Suprapubic skin (tissue), 4 donors: ENCODE measurements at regions not wholly inside any gene's neighbourhood (a gene's known extent, or its start where the extent isn't known, plus 50 kb on each side); places are given as distances from the start of the nearest gene placed in this dataset.

Experiments used
- DNase-seq, 2 donors: peaks; one replicate each; pipeline ENCODE4 v3.0.0-alpha.2; 2019; ENCODE audit warnings: low spot score in 2 of 2
- H3K27ac ChIP-seq: fragments of 200-600 bp; sonication (generic); one replicate; pipeline ENCODE4 v1.5.1; 2019
- H3K27me3 ChIP-seq: fragments of 200-600 bp; sonication (generic); one replicate; pipeline ENCODE4 v1.5.1; 2019
- H3K36me3 ChIP-seq: fragments of 200-600 bp; sonication (generic); one replicate; pipeline ENCODE4 v1.5.1; 2019
- H3K4me1 ChIP-seq: fragments of 200-600 bp; sonication (generic); one replicate; pipeline ENCODE4 v1.5.1; 2019
- H3K4me3 ChIP-seq: fragments of 200-600 bp; sonication (generic); one replicate; pipeline ENCODE4 v1.5.1; 2019; ENCODE audit warnings: mild to moderate bottlenecking
- H3K9me3 ChIP-seq: fragments of 200-600 bp; sonication (generic); one replicate; pipeline ENCODE4 v1.5.1; 2019
- CTCF ChIP-seq, 2 donors: fragments of 200-600 bp in 1 of 2; fragments of 450-650 bp in 1 of 2; sonication (generic) in 1 of 2; IDR thresholded peaks; one replicate each; pipeline ENCODE4 v1.5.1; 2016 to 2019; ENCODE audit warnings: antibody characterized with exemption in 2 of 2, mild to moderate bottlenecking in 1 of 2, moderate library complexity in 1 of 2
- EP300 ChIP-seq: sonication (generic); formaldehyde crosslinking; IDR thresholded peaks from one replicate; pipeline ENCODE4 v1.6.1; 2017; ENCODE audit warnings: antibody characterized with exemption
- POLR2A ChIP-seq, 2 donors: fragments of 450-650 bp; IDR thresholded peaks; one replicate each; pipeline ENCODE4 v1.6.1; 2017; ENCODE audit warnings: antibody characterized with exemption in 2 of 2, mild to moderate bottlenecking in 2 of 2, moderate library complexity in 2 of 2
- POLR2AphosphoS5 ChIP-seq, 3 donors: sonication (generic); formaldehyde crosslinking; IDR thresholded peaks; one replicate each; pipeline ENCODE4 v1.6.1; 2017; ENCODE audit warnings: antibody characterized with exemption in 3 of 3
- WGBS: methylation state at CpG from one replicate; pipeline ENCODE4 v1.1.5; 2018; 5-methylcytosine and 5-hydroxymethylcytosine counted together

DNA sequence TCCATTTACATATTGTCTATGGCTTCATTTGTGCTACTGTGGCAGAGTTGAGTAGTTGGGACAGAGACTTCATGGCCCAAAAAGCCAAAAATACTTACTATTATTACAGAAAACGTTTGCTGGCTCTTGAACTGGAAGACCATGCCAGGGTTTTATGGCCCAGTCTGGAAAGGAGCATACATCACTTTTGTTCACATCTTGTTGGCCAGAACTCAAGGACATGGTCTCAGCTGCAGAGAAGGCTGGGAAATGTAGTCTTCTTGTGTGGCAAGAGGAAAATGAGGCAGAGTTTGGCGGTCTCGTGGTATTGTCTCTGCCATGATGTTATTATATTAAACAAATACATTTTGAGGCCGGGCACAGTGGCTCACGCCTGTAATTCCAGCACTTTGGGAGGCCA is 509.6 kb downstream of the MED13L start:
- Histone ChIP-seq H3K27me3 (peaks cover 3% of the 10 kb centered on the region), H3K27ac (no peak overlapping the region), H3K36me3 (no peaks in the 10 kb centered on the region), H3K9me3 (no peaks in the 10 kb centered on the region), H3K4me1 (no peaks in the 10 kb centered on the region), H3K4me3 (no peak overlapping the region)
- DNase-seq: no peak
- WGBS: 63% methylated on average over 3 of the region's 5 CpGs
- TF ChIP-seq POLR2A (IDR thresholded peaks at IDR 0.05): no peak
- no peak for TF ChIP-seq CTCF (IDR thresholded peaks at IDR 0.05)
- TF ChIP-seq POLR2AphosphoS5 (IDR thresholded peaks at IDR 0.05): no peak
- TF ChIP-seq EP300: no peak

DNA sequence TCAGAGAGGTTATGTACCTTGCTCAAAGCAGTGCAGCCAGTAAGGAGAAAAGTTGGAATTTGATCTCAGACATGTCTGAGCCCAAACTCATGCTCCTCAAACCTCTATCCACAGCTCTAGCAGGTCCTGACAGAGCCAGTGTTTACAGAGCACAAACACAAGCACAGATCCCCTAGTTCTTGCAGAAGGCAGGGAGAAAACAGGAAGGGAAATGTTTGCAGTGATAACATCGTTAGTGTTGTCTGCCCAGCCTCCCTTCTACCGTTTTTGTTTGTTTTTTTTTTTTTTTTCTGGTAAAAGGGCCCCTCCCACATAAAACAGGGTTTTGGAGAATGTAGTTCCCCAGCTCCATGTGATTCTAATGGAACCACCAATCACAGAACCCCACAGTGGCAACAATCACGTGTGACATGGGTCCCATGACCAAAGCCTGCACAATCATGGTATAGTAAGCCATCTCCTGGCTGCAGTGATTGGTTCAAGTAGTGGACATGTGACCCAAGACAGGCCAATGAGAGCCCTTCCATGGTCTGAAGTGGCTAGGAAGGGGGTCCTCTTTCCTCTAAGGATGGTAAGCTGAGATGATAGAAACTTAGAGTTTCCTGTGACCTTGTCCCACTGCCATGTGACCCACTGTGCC is 513.4 kb downstream of the MED13L start:
- H3K4me3 ChIP-seq: no peak overlapping the region
- TF ChIP-seq CTCF (IDR thresholded peaks at IDR 0.05): no peak
- no peak for TF ChIP-seq POLR2AphosphoS5 (IDR thresholded peaks at IDR 0.05)
- no peaks in the 10 kb centered on the region for H3K27me3 ChIP-seq
- no peaks in the 10 kb centered on the region for H3K36me3 ChIP-seq
- WGBS: 35% methylated on average over 3 of the region's 3 CpGs
- no peaks in the 10 kb centered on the region for H3K4me1 ChIP-seq
- no peaks in the 10 kb centered on the region for H3K9me3 ChIP-seq
- DNase-seq: no peak
- no peak overlapping the region for H3K27ac ChIP-seq

DNA sequence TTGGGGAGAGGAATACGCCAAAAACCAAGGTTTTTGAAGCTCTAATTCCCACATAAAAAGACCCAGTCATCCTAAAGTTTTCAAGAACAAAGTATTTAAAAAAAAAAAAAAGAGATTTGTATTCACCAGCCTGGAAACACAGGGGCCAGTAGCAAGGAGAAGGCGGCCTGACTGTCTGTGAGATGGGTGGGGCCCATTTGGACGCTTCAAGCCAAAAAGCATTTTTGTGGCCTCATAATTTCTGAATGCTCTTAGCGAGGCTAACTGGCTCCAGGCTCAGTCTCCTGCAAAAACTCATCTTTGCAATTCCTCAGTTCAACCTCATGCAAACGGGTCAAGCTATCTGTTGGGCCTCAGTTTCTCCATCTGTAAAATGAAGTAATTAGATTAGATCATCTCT is 514.1 kb downstream of the MED13L start:
- 22% methylated on average over 5 of the region's 5 CpGs for WGBS
- no peaks in the 10 kb centered on the region for H3K4me1 ChIP-seq
- no peaks in the 10 kb centered on the region for H3K27me3 ChIP-seq
- TF ChIP-seq POLR2AphosphoS5 (IDR thresholded peaks at IDR 0.05) (no peak), POLR2A (IDR thresholded peaks at IDR 0.05) (no peak), CTCF (IDR thresholded peaks at IDR 0.05) (no peak), EP300 (no peak)
- H3K27ac ChIP-seq: no peak overlapping the region
- H3K9me3 ChIP-seq: no peaks in the 10 kb centered on the region
- H3K4me3 ChIP-seq: no peak overlapping the region
- DNase-seq: no peak
- H3K36me3 ChIP-seq: no peaks in the 10 kb centered on the region

GRCh38 chr12:115762936-115763335 is 514.6 kb downstream of the MED13L start:
- H3K36me3 ChIP-seq: no peaks in the 10 kb centered on the region
- 62% methylated on average over 3 of the region's 3 CpGs for WGBS
- no peaks in the 10 kb centered on the region for H3K9me3 ChIP-seq
- no peak overlapping the region for H3K27ac ChIP-seq
- TF ChIP-seq POLR2AphosphoS5 (IDR thresholded peaks at IDR 0.05): no peak
- TF ChIP-seq EP300: no peak
- no peak for TF ChIP-seq POLR2A (IDR thresholded peaks at IDR 0.05)
- no peak for TF ChIP-seq CTCF (IDR thresholded peaks at IDR 0.05)
- H3K27me3 ChIP-seq: peaks cover under 1% of the 10 kb centered on the region
- H3K4me1 ChIP-seq: no peaks in the 10 kb centered on the region
- no peak for DNase-seq
- H3K4me3 ChIP-seq: no peak overlapping the region

DNA sequence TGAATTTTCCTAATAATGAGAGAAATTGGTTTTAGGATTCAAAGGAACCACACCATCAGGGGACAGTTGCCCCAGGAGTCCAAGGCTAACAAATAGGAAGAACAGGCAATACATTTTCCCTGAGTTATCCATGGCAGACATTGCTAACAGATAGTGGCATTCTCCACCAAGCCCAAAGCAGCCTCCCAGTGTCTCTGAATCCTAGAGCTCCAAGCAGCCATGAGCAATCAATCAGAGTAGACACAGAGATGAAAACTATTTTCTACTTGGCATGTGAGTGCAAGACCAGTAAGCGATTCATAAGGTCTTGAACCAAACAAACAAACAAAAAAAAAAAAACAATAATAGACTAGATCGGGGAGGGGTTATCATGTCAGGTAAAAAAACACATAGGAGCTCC is 515.7 kb downstream of the MED13L start:
- Histone ChIP-seq H3K27me3 (peaks cover 5% of the 10 kb centered on the region), H3K4me1 (no peaks in the 10 kb centered on the region), H3K4me3 (no peak overlapping the region), H3K9me3 (no peaks in the 10 kb centered on the region), H3K36me3 (no peaks in the 10 kb centered on the region), H3K27ac (no peak overlapping the region)
- 91% methylated on average over 2 of the region's 2 CpGs for WGBS
- no peak for DNase-seq
- no peak for TF ChIP-seq POLR2A (IDR thresholded peaks at IDR 0.05)
- TF ChIP-seq CTCF (IDR thresholded peaks at IDR 0.05): no peak
- no peak for TF ChIP-seq EP300
- TF ChIP-seq POLR2AphosphoS5 (IDR thresholded peaks at IDR 0.05): no peak
